Lung (tissue), 11 donors: ENCODE measurements at regions not wholly inside any gene's neighbourhood (a gene's known extent, or its start where the extent isn't known, plus 50 kb on each side); places are given as distances from the start of the nearest gene placed in this dataset.

Experiments
- ATAC-seq: fragments of 200-7000 bp; cut with Tn5 transposase; one replicate; pipeline ENCODE4 v1.9.1; 2020; ENCODE audit warnings: moderate number of reproducible peaks; ENCODE audit not compliant: insufficient read depth, low FRiP score
- DNase-seq, 3 donors: peaks; one replicate each; pipeline ENCODE4 v3.0.0-alpha.2; 2013 to 2017
- H3K27ac ChIP-seq, 2 donors: one replicate each; pipeline ENCODE4 v1.5.1; 2013; ENCODE audit warnings: mild to moderate bottlenecking in 2 of 2, moderate library complexity in 2 of 2, control low read depth in 1 of 2, inconsistent platforms in 1 of 2, low read depth in 1 of 2, low read length in 1 of 2
- H3K27me3 ChIP-seq, 3 donors: one replicate each; pipeline ENCODE4 v1.5.1; 2013; ENCODE audit warnings: low read length in 2 of 3; ENCODE audit not compliant: control insufficient read depth in 3 of 3, insufficient read depth in 3 of 3
- H3K36me3 ChIP-seq, 4 donors: one replicate each; pipeline ENCODE4 v1.5.1; 2013; ENCODE audit warnings: low read length in 4 of 4, mild to moderate bottlenecking in 1 of 4, moderate library complexity in 1 of 4; ENCODE audit not compliant: control insufficient read depth in 4 of 4, insufficient read depth in 4 of 4
- H3K4me1 ChIP-seq, 5 donors: one replicate each; pipeline ENCODE4 v1.5.1; 2013; ENCODE audit warnings: low read length in 5 of 5, mild to moderate bottlenecking in 2 of 5, moderate library complexity in 1 of 5; ENCODE audit not compliant: control insufficient read depth in 5 of 5, insufficient read depth in 5 of 5
- H3K4me3 ChIP-seq: one replicate; pipeline ENCODE4 v1.5.1; 2013; ENCODE audit warnings: mild to moderate bottlenecking, control low read depth, moderate library complexity
- H3K9ac ChIP-seq, 2 donors: one replicate each; pipeline ENCODE4 v1.5.1; 2013; ENCODE audit warnings: low read length in 2 of 2, control low read depth in 1 of 2; ENCODE audit not compliant: insufficient read depth in 1 of 2
- H3K9me3 ChIP-seq, 4 donors: one replicate each; pipeline ENCODE4 v1.5.1; 2013; ENCODE audit warnings: low read length in 3 of 4, mild to moderate bottlenecking in 1 of 4, moderate library complexity in 1 of 4; ENCODE audit not compliant: control insufficient read depth in 4 of 4, insufficient read depth in 3 of 4
- WGBS, 2 donors: extraction: QIAGEN DNeasy Blood & Tissue Kit; methylation state at CpG; one replicate each; pipeline ENCODE4 v1.1.7; 2013; 5-methylcytosine and 5-hydroxymethylcytosine counted together
- TF ChIP-seq, protein P1 (sequence below): IDR thresholded peaks from 2 replicates; pipeline ENCODE4 v1.5.1; 2012; ENCODE audit warnings: mild to moderate bottlenecking; ENCODE audit errors: control extremely low read depth, extremely low read depth
- donor health status: control.
- donor health status: control.
- donor health status: Bipolar disorder and iron deficiency.
- donor health status: healthy.
- donor health status: DM: yes; HTN: yes; CAD: no.

DNA sequence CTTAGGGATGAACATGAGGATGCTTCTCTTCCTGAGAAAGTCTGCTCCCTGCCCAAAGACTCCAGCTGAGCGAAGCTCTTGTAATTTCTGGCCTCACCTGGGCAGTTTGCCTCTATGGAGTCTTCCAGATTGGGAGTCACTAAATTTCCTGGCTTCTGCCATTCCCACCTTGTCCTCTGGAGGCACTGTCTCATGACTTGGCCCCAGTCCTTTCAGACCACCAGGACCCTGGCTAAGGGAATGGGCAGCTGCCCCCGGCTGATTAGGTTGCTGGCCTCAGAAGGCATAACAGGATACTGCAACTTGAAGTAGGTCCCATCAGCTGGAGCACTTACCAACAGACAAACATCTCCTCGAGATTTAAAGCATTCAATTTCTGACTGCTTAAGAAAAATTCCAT lies 128.1 kb upstream of the SPON1 start:
- Histone ChIP-seq H3K4me1 (peaks cover 0 to 5% (median 0%) of the 10 kb centered on the region in 5 donors), H3K36me3 (no peaks in the 10 kb centered on the region), H3K9ac (no peak overlapping the region), H3K27me3 (peaks cover 0 to 4% (median 0%) of the 10 kb centered on the region in 3 donors), H3K4me3 (no peak overlapping the region), H3K9me3 (no peaks in the 10 kb centered on the region), H3K27ac (no peak overlapping the region)
- TF ChIP-seq, protein P1, sequence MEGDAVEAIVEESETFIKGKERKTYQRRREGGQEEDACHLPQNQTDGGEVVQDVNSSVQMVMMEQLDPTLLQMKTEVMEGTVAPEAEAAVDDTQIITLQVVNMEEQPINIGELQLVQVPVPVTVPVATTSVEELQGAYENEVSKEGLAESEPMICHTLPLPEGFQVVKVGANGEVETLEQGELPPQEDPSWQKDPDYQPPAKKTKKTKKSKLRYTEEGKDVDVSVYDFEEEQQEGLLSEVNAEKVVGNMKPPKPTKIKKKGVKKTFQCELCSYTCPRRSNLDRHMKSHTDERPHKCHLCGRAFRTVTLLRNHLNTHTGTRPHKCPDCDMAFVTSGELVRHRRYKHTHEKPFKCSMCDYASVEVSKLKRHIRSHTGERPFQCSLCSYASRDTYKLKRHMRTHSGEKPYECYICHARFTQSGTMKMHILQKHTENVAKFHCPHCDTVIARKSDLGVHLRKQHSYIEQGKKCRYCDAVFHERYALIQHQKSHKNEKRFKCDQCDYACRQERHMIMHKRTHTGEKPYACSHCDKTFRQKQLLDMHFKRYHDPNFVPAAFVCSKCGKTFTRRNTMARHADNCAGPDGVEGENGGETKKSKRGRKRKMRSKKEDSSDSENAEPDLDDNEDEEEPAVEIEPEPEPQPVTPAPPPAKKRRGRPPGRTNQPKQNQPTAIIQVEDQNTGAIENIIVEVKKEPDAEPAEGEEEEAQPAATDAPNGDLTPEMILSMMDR, result no peak
- no peak for DNase-seq
- WGBS, 2 donors, result 45 to 54% methylated on average over 3 of the region's 3 CpGs
- no peak for ATAC-seq

DNA sequence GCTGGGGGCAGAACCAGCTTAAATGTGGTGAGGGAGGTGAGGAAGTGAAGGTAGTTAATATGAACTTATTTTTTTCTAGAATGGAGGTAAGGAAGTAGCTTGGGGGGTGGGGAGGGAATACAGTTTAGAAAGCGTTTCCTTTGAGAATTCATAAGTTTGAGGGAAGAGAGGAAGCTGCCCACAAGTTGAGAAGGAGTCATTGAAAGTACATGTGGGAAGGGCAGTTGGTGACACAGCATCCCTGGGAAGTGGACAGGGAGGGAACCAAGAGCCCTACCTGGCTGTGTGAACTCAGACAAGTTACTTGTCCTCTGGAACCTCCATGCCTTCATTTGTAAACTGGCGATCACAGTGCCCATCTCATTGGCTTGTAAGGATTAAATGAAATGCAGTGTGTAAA lies 125.9 kb upstream of the SPON1 start:
- no peak overlapping the region for H3K27ac ChIP-seq
- no peak overlapping the region for H3K4me3 ChIP-seq
- DNase-seq (no peak), ATAC-seq (no peak)
- TF ChIP-seq, protein P1, result no peak
- H3K4me1 ChIP-seq, result peaks cover 0 to 5% (median 0%) of the 10 kb centered on the region in 5 donors
- H3K9me3 ChIP-seq, result no peaks in the 10 kb centered on the region
- WGBS, 2 donors, result 84 to 85% methylated on average over 2 of the region's 2 CpGs
- no peak overlapping the region for H3K9ac ChIP-seq
- H3K27me3 ChIP-seq, result peaks cover 0 to 4% (median 0%) of the 10 kb centered on the region in 3 donors
- no peaks in the 10 kb centered on the region for H3K36me3 ChIP-seq

- H3K27me3 ChIP-seq, result peaks cover 0 to 4% (median 0%) of the 10 kb centered on the region in 3 donors
- no peaks in the 10 kb centered on the region for H3K9me3 ChIP-seq
- DNase-seq, result no peak
- H3K9ac ChIP-seq, result no peak overlapping the region
- ATAC-seq, result no peak
- H3K27ac ChIP-seq, result no peak overlapping the region
- peaks cover 0 to 5% (median 0%) of the 10 kb centered on the region in 5 donors for H3K4me1 ChIP-seq
- TF ChIP-seq, protein P1, result no peak
- no peaks in the 10 kb centered on the region for H3K36me3 ChIP-seq
- no peak overlapping the region for H3K4me3 ChIP-seq
- WGBS, 2 donors, result 73 to 80% methylated on average over 2 of the region's 2 CpGs
Observed at GRCh38 chr11:13837286-13837685, 125.2 kb upstream of the SPON1 start.

- WGBS, 2 donors, result 74 to 75% methylated on average over 3 of the region's 3 CpGs
- H3K9me3 ChIP-seq, result peaks cover 0 to 4% (median 0%) of the 10 kb centered on the region in 4 donors
- ATAC-seq, result no peak
- no peak overlapping the region for H3K4me3 ChIP-seq
- H3K9ac ChIP-seq, result no peak overlapping the region
- TF ChIP-seq, protein P1, result no peak
- no peak overlapping the region for H3K27ac ChIP-seq
- no peaks in the 10 kb centered on the region for H3K4me1 ChIP-seq
- H3K27me3 ChIP-seq, result no peaks in the 10 kb centered on the region
- DNase-seq, result no peak
- H3K36me3 ChIP-seq, result no peaks in the 10 kb centered on the region
Observed at GRCh38 chr11:13841393-13841792, 121.1 kb upstream of the SPON1 start.
